Neural cell (in vitro differentiated cells): ENCODE measurements at regions not wholly inside any gene's neighbourhood (a gene's known extent, or its start where the extent isn't known, plus 50 kb on each side); places are given as distances from the start of the nearest gene placed in this dataset.

Source experiments
- H2AFZ ChIP-seq: fragments of 200-600, 300-800 bp; sonication (generic), shearing (Covaris generic); 2 replicates; pipeline ENCODE4 v1.6.0; 2014; ENCODE audit warnings: low read depth, mild to moderate bottlenecking, antibody characterized with exemption, low read length, moderate library complexity
- H3F3A ChIP-seq: fragments of 200-600 bp; shearing (Covaris generic); 2 replicates; pipeline ENCODE4 v1.6.1; 2016; ENCODE audit warnings: mild to moderate bottlenecking, moderate library complexity, mixed read lengths, antibody characterized with exemption, low read length; ENCODE audit not compliant: insufficient read depth, poor library complexity, severe bottlenecking
- H3K27ac ChIP-seq: fragments of 200-600, 300-800 bp; sonication (generic), shearing (Covaris generic); 2 replicates; pipeline ENCODE4 v1.5.1; 2014; ENCODE audit warnings: mild to moderate bottlenecking, low read length, moderate library complexity
- H3K27me3 ChIP-seq: fragments of 300-800, 200-600 bp; sonication (generic), shearing (Covaris generic); 2 replicates; pipeline ENCODE4 v1.6.0; 2014; ENCODE audit warnings: mild to moderate bottlenecking, low read depth, low read length, moderate library complexity; ENCODE audit not compliant: insufficient read depth
- H3K36me3 ChIP-seq: fragments of 300-800, 200-600 bp; sonication (generic), shearing (Covaris generic); 2 replicates; pipeline ENCODE4 v1.5.1; 2014; ENCODE audit warnings: mild to moderate bottlenecking, antibody characterized with exemption, low read length, moderate library complexity; ENCODE audit not compliant: insufficient read depth
- H3K4me2 ChIP-seq: fragments of 300-800, 200-600 bp; sonication (generic), shearing (Covaris generic); 2 replicates; pipeline ENCODE4 v1.6.0; 2014; ENCODE audit warnings: mild to moderate bottlenecking, low read length
- H3K4me3 ChIP-seq: fragments of 300-800, 200-600 bp; sonication (generic), shearing (Covaris generic); 2 replicates; pipeline ENCODE4 v1.5.1; 2014; ENCODE audit warnings: mild to moderate bottlenecking, low read length, moderate library complexity
- H3K79me2 ChIP-seq: fragments of 200-600 bp; shearing (Covaris generic); replicated peaks from 2 replicates; pipeline ENCODE4 v1.6.0; 2014; ENCODE audit warnings: mild to moderate bottlenecking, low read length, moderate library complexity; ENCODE audit not compliant: insufficient read depth
- H3K9ac ChIP-seq: fragments of 300-800, 200-600 bp; sonication (generic), shearing (Covaris generic); 2 replicates; pipeline ENCODE4 v1.6.1; 2016; ENCODE audit warnings: mild to moderate bottlenecking, low read length, mixed read lengths
- H3K9me2 ChIP-seq: fragments of 200-600 bp; shearing (Covaris generic); 2 replicates; pipeline ENCODE4 v1.6.1; 2016; ENCODE audit warnings: mild to moderate bottlenecking, low read length, mixed read lengths; ENCODE audit not compliant: insufficient read depth
- H3K9me3 ChIP-seq: fragments of 200-600, 300-800 bp; sonication (generic), shearing (Covaris generic); 2 replicates; pipeline ENCODE4 v1.6.1; 2016; ENCODE audit warnings: mild to moderate bottlenecking, mixed run types, low read length, moderate library complexity, mixed read lengths
- H4K20me1 ChIP-seq: fragments of 200-600 bp; shearing (Covaris generic); 2 replicates; pipeline ENCODE4 v1.6.1; 2016; ENCODE audit warnings: mild to moderate bottlenecking, mixed run types; ENCODE audit not compliant: insufficient read depth
- EP300 ChIP-seq: fragments of 450-650 bp; conservative IDR thresholded peaks from 2 replicates; pipeline ENCODE4 v1.6.1; 2014; ENCODE audit warnings: antibody characterized with exemption, mild to moderate bottlenecking, moderate library complexity; ENCODE audit not compliant: poor library complexity, severe bottlenecking
- EZH2 ChIP-seq: fragments of 200-600, 300-800 bp; shearing (Covaris generic), sonication (generic); IDR thresholded peaks from 2 replicates; pipeline ENCODE4 v1.6.1; 2014; ENCODE audit warnings: antibody characterized with exemption, low read length, borderline replicate concordance, mild to moderate bottlenecking; ENCODE audit not compliant: insufficient read depth, poor library complexity, severe bottlenecking
- MXI1 ChIP-seq: fragments of 450-650 bp; conservative IDR thresholded peaks from 2 replicates; pipeline ENCODE4 v1.6.1; 2014; ENCODE audit warnings: antibody characterized with exemption, mild to moderate bottlenecking; ENCODE audit not compliant: poor library complexity, severe bottlenecking
- POLR2AphosphoS5 ChIP-seq: IDR thresholded peaks from 2 replicates; pipeline ENCODE4 v1.6.1; 2012
- RAD21 ChIP-seq: fragments of 450-650 bp; conservative IDR thresholded peaks from 2 replicates; pipeline ENCODE4 v1.6.1; 2014; ENCODE audit warnings: antibody characterized with exemption, mild to moderate bottlenecking, moderate library complexity
- SMC3 ChIP-seq: fragments of 450-650 bp; conservative IDR thresholded peaks from 2 replicates; pipeline ENCODE4 v1.6.1; 2014; ENCODE audit warnings: antibody characterized with exemption, mild to moderate bottlenecking, moderate library complexity; ENCODE audit not compliant: poor library complexity
- TAF1 ChIP-seq: IDR thresholded peaks from 2 replicates; pipeline ENCODE4 v1.6.1; 2012; ENCODE audit warnings: low read depth
- TF ChIP-seq, protein P1 (sequence below): fragments of 450-650 bp; IDR thresholded peaks from 2 replicates; pipeline ENCODE4 v1.5.1; 2014; ENCODE audit warnings: antibody characterized with exemption, mild to moderate bottlenecking, moderate library complexity; ENCODE audit not compliant: poor library complexity, severe bottlenecking
- TF ChIP-seq, protein P2 (sequence below): IDR thresholded peaks from 2 replicates; pipeline ENCODE4 v1.6.1; 2012; ENCODE audit warnings: borderline replicate concordance

DNA sequence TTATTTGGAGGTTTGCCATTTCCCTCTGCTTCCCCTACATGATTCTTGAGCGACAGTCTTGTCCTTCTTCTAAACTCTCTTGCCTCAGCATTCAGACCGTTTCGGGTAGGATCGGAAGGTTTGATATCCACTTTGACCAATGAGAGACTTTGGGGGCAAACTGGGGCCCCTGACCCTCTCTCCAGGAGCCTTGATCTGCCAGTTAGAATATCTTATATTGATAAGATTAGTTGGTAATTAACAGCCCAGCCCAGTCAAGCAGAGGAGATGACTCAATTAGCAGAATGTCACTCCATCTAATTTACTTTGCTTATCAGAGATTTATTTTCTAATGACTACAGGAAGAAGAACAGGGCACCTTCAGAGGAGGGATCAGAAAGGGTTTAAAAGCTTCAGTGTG lies 532.8 kb downstream of the XYLT1 start:
- Histone ChIP-seq H3F3A (no peaks in the 10 kb centered on the region), H3K27me3 (no peaks in the 10 kb centered on the region), H2AFZ (no peak overlapping the region), H3K9me2 (no peaks in the 10 kb centered on the region), H4K20me1 (no peaks in the 10 kb centered on the region), H3K27ac (no peak overlapping the region), H3K4me3 (no peak overlapping the region), H3K9me3 (no peaks in the 10 kb centered on the region), H3K4me2 (no peak overlapping the region), H3K36me3 (no peaks in the 10 kb centered on the region), H3K79me2 (no peaks in the 10 kb centered on the region), H3K9ac (no peak overlapping the region)
- no peak for TF ChIP-seq POLR2AphosphoS5
- TF ChIP-seq, protein P1, sequence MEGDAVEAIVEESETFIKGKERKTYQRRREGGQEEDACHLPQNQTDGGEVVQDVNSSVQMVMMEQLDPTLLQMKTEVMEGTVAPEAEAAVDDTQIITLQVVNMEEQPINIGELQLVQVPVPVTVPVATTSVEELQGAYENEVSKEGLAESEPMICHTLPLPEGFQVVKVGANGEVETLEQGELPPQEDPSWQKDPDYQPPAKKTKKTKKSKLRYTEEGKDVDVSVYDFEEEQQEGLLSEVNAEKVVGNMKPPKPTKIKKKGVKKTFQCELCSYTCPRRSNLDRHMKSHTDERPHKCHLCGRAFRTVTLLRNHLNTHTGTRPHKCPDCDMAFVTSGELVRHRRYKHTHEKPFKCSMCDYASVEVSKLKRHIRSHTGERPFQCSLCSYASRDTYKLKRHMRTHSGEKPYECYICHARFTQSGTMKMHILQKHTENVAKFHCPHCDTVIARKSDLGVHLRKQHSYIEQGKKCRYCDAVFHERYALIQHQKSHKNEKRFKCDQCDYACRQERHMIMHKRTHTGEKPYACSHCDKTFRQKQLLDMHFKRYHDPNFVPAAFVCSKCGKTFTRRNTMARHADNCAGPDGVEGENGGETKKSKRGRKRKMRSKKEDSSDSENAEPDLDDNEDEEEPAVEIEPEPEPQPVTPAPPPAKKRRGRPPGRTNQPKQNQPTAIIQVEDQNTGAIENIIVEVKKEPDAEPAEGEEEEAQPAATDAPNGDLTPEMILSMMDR = no peak
- TF ChIP-seq TAF1 = no peak
- TF ChIP-seq MXI1 = no peak
- no peak for TF ChIP-seq SMC3
- TF ChIP-seq, protein P2, sequence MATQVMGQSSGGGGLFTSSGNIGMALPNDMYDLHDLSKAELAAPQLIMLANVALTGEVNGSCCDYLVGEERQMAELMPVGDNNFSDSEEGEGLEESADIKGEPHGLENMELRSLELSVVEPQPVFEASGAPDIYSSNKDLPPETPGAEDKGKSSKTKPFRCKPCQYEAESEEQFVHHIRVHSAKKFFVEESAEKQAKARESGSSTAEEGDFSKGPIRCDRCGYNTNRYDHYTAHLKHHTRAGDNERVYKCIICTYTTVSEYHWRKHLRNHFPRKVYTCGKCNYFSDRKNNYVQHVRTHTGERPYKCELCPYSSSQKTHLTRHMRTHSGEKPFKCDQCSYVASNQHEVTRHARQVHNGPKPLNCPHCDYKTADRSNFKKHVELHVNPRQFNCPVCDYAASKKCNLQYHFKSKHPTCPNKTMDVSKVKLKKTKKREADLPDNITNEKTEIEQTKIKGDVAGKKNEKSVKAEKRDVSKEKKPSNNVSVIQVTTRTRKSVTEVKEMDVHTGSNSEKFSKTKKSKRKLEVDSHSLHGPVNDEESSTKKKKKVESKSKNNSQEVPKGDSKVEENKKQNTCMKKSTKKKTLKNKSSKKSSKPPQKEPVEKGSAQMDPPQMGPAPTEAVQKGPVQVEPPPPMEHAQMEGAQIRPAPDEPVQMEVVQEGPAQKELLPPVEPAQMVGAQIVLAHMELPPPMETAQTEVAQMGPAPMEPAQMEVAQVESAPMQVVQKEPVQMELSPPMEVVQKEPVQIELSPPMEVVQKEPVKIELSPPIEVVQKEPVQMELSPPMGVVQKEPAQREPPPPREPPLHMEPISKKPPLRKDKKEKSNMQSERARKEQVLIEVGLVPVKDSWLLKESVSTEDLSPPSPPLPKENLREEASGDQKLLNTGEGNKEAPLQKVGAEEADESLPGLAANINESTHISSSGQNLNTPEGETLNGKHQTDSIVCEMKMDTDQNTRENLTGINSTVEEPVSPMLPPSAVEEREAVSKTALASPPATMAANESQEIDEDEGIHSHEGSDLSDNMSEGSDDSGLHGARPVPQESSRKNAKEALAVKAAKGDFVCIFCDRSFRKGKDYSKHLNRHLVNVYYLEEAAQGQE = no peak
- no peak for TF ChIP-seq RAD21
- no peak for TF ChIP-seq EP300
- TF ChIP-seq EZH2 = no peak

DNA sequence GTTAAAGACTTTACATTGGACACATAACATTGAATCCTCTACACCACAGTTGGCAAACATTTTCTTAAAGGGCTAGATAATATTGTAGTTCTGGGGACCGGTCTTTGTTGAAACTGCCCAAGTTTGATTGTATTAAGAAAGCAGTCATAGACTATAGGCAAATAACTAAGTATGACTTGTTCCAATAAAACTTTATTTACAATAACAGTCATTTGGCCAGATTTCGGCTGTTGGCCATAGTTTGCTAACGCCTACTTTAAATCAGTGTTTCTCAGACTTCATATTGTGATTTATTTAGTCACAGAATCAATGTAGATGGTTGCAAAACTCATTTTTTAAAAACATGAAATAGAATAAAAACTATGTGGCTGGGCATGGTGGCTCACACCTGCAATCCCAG lies 531.8 kb downstream of the XYLT1 start:
- no peak overlapping the region for H3K4me3 ChIP-seq
- H3K9me2 ChIP-seq = no peaks in the 10 kb centered on the region
- no peak overlapping the region for H2AFZ ChIP-seq
- no peaks in the 10 kb centered on the region for H3K9me3 ChIP-seq
- H3K79me2 ChIP-seq = no peaks in the 10 kb centered on the region
- no peaks in the 10 kb centered on the region for H3K36me3 ChIP-seq
- no peaks in the 10 kb centered on the region for H3F3A ChIP-seq
- H3K27ac ChIP-seq = no peak overlapping the region
- no peak for TF ChIP-seq EP300
- TF ChIP-seq EZH2 = no peak
- no peak for TF ChIP-seq POLR2AphosphoS5
- TF ChIP-seq MXI1 = no peak
- no peak for TF ChIP-seq TAF1
- TF ChIP-seq SMC3 = no peak
- TF ChIP-seq, protein P2 = no peak
- no peak for TF ChIP-seq RAD21
- TF ChIP-seq, protein P1 = no peak
- H3K27me3 ChIP-seq = no peaks in the 10 kb centered on the region
- no peak overlapping the region for H3K9ac ChIP-seq
- no peak overlapping the region for H3K4me2 ChIP-seq
- H4K20me1 ChIP-seq = no peaks in the 10 kb centered on the region
